ENCODE measurements at regions not wholly inside any gene's neighbourhood (a gene's known extent, or its start where the extent isn't known, plus 50 kb on each side); places are given as distances from the start of the nearest gene placed in this dataset.

- no peak for DNase-seq (ENCODE audit: extremely low read depth in 1 of 11, low read depth in 9 of 11, low spot score in 4 of 11)
Measured at GRCh38 chr3:27859821-27860220, 137.7 kb upstream of the EOMES start.

GRCh38 chr3:27861046-27862036 lies 139.2 kb upstream of the EOMES start:
- no peak for DNase-seq (ENCODE audit: extremely low read depth in 1 of 11, low read depth in 9 of 11, low spot score in 4 of 11)

DNA sequence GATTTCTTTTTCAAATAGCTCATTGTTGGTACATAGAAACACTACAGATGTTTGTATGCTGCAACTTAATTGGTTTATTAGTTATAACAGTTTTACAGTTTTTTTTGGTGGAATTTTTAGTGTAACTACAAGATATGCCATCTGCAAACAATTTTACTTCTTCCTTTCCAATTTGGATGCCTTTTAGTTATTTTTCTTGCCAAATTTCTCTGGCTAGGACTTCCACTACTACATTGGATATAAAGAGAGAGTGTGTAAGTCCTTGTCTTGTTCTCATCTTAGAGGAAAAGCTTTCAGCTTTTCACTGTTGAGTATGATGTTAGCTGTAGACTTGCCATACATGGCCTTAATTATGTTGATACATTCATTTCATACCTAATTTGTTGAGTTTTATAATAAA lies 143.6 kb upstream of the EOMES start:
- no peak for DNase-seq (ENCODE audit: extremely low read depth in 1 of 11, low read depth in 9 of 11, low spot score in 4 of 11)

DNA sequence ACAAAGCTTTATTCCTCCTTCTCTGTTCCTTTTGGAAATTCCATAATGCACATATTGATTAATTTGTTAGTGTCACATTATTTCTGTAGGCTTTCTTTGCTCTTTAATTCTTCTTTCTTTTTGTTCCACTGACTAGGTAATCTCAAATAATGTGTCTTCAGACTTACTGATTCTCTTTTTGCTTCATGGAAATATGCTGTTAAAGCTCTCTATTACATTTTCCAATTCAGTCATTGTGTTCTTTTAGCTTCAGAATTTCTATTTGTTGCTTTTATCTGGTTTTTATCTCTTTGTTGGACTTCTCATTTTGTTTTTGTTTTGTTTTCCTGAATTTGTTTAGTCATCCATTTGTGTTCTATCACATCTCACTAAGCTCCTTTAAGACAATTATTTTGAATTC lies 147.0 kb upstream of the EOMES start:
- no peak for DNase-seq (ENCODE audit: extremely low read depth in 1 of 11, low read depth in 9 of 11, low spot score in 4 of 11)

DNA sequence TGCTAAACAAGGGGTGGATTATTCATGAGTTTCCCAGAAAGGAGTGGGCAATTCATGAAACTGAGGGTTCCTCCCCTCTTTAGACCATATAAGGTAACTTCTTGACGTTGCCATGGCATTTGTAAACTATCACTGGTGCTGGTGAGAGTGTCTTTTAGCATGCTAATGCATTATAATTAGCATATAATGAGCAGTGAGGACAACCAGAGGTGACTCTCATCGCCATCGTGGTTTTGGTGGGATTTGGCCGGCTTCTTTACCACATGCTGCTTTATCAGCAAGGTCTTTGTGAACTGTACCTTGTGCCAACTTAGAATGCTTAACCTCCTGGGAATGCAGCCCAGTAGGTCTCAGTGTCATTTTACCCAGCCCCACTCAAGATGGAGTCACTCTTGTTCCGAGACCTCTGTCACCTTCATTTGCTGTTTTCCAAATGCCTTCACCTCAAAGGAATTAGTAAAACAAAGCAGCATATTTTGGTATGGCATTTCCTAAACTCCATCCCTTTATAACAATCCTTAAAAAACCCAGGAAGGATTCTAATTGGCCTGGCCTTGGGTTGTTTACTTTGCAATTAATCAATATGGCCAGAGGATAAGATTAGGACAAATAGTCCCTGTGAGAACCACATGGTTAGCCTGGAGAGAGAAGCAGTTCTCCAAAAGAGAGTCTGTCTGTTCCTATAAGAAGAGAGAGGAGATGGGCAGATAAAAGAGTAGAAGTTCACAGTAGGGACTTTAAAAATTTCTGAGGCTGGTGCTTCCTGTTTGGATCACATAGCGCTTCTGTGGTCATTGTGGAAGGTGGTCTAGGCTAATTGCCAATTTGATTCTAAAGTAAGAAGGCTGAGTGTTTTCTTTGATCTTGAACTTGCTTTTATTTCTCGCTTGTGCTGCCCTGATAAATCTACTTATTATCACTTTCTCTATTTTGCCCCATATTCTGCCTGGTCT lies 155.2 kb upstream of the EOMES start:
- no peak for DNase-seq (ENCODE audit: extremely low read depth in 1 of 11, low read depth in 9 of 11, low spot score in 4 of 11)

DNA sequence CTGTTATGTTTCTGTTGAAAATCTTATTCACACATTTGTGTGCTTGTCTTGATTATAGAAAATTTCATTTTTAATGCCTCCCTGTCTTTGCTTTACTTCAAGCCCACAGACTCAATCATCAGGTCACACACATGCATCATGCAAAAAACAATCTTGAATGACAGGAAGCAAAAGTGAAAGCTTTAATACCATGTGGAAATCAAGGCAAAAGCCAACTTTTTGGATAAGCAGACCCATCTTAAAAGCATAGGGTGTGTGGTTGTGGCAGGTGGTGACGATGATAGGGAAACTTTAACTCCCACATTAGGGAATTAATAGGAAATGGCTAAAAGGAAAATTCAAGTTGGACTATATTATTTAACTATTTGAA lies 155.9 kb upstream of the EOMES start:
- DNase-seq (ENCODE audit: extremely low read depth in 1 of 11, low read depth in 9 of 11, low spot score in 4 of 11) = no peak

- no peak for DNase-seq (ENCODE audit: extremely low read depth in 1 of 11, low read depth in 9 of 11, low spot score in 4 of 11)
Measured at GRCh38 chr3:27880969-27881892, 159.1 kb upstream of the EOMES start.

DNA sequence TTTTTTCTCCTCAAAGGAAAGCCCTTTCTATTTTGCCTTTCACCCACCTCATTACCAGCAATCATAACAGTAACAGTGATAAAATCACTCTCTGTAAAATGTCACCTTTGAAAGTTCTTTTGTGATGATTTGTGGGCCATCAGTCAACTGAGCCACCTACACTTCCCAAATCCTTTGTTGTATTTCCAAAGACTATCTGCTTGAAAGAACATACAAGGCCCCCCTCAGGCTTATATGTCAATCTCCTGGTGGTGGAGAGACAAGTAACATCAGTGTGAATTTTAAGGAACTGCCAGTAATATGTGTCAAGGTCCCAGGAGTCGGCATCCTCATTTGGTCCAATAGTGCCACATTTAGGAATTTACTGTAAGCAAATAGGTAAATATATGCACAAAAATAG lies 161.1 kb upstream of the EOMES start:
- peak in 1 of 11 donors; percentile 0 for DNase-seq (ENCODE audit: extremely low read depth in 1 of 11, low read depth in 9 of 11, low spot score in 4 of 11)

DNA sequence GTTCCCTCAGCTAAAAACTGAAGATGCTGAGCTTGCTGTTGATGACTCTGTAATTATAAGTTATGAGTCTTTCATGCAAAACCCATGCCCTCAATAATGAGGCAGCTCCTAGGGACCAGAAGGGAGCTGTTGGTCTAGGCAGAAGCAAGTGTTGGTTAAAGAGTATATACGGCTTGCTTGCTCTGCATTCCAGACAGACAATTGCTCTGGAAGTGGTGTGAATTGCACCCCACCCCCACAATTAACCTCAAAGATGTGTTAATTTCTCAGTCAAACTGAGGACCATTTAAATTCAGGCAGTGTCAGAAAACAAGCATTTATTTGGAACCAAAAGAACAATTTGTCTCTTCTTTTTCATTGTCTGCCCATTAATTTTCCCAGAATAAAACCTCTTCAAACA lies 163.5 kb upstream of the EOMES start:
- no peak for DNase-seq (ENCODE audit: extremely low read depth in 1 of 11, low read depth in 9 of 11, low spot score in 4 of 11)

DNA sequence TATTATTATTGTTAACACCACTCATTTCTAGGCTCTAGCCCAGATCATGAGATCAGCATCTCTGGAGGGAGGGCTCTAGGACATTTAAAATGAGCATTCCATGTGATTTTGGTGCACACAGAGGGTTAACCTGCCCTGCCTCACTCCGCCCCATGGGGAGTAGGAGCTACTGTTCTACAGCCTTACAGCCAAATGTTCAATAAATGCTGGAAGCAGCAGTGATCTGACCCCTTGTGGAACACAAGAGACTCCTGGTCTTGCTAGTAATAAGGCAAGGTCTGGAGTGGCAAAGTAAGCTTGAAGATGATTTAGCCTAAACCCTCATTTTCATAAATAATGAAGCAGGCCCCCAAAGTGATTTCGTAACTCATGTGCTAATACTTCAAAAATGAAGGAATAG lies 166.4 kb upstream of the EOMES start:
- DNase-seq (ENCODE audit: extremely low read depth in 1 of 11, low read depth in 9 of 11, low spot score in 4 of 11) = no peak

GRCh38 chr3:27889745-27890144 lies 167.6 kb upstream of the EOMES start:
- DNase-seq (ENCODE audit: extremely low read depth in 1 of 11, low read depth in 9 of 11, low spot score in 4 of 11) = no peak

DNA sequence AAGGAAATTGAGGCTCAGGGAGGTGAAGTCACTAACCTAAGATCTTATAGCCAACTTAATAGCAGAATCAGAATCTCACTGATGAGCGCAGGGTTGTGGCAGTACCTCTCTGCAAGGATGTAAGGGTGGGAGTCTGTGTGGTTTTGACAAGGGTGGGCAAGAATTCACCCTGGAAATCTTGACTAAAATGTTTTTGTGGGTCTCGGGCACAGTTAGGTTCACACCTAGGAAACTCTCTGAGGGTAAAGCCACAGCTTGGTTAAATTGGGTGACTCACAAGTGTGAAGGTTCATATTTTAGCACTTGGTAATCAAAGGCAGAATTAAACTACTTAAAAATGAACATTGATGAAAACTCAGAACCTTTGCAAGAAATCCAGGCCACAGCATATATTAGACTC lies 178.2 kb upstream of the EOMES start:
- no peak for DNase-seq (ENCODE audit: extremely low read depth in 1 of 11, low read depth in 9 of 11, low spot score in 4 of 11)

DNA sequence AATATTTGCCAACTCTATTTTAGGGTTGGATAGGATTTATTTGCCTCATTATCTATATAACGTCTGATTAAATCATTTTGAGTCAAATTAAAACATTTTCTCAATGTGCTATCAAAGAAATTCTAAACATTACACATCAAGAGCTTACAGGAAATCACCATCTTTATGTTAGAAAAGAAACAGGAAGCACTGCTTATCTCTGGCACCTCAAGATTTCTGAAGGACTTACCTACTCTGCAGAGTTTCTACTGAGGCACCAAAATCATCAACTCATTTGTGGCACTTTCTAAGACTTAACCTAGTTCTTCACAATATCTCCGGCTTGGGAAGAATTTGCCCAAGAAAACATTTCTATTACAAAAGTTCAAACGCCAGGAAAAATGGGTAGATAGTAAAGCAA lies 181.3 kb upstream of the EOMES start:
- no peak for DNase-seq (ENCODE audit: extremely low read depth in 1 of 11, low read depth in 9 of 11, low spot score in 4 of 11)

DNA sequence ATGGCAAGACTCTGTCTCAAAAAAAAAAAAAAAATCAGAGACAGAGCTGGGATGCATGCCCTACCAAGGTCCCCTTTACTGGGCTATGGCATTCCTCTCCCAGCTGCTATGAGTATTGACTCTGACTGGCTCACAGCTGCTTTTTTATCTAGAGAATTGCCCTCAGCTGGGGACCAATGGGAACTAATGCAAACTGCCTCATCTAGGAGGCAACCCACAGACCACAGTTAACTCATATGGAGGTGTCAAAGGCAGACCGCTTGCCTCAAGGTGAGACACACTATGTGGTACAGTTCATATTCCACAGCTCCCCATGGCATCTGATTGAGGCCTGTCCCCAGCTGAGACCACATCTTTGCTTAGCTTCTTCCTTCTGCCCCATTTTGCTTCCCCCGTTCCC lies 183.5 kb upstream of the EOMES start:
- no peak for DNase-seq (ENCODE audit: extremely low read depth in 1 of 11, low read depth in 9 of 11, low spot score in 4 of 11)

GRCh38 chr3:27907148-27907547 lies 185.0 kb upstream of the EOMES start:
- DNase-seq (ENCODE audit: extremely low read depth in 1 of 11, low read depth in 9 of 11, low spot score in 4 of 11) = no peak

GRCh38 chr3:27907929-27908328 lies 185.8 kb upstream of the EOMES start:
- DNase-seq (ENCODE audit: extremely low read depth in 1 of 11, low read depth in 9 of 11, low spot score in 4 of 11) = no peak

- no peak for DNase-seq (ENCODE audit: extremely low read depth in 1 of 11, low read depth in 9 of 11, low spot score in 4 of 11)
Measured at GRCh38 chr3:27910456-27910855, 188.3 kb upstream of the EOMES start.

DNA sequence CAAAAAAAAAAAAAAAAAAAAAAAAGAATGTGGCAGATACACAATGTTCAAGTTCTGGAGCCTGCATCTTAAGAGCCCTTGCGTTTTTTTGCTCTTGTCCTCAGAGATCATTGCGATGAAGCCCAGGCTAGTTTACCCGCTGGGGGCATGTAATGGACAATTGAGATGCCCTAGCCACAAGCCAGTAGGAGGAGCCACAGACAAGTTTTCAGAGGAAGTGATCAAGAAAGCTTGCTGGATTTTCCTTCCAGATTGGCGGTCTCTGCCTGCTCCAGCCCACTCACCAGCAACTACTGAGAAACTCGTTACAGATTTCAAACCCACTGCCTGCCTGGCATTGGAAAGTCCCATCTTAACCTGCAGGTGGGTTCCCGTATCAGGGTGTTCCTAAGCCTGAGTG lies 192.1 kb upstream of the EOMES start:
- DNase-seq (ENCODE audit: extremely low read depth in 1 of 11, low read depth in 9 of 11, low spot score in 4 of 11) = no peak

Measured in renal cortex interstitium (tissue), 11 donors.